ENCODE measurements at regions not wholly inside any gene's neighbourhood (a gene's known extent, or its start where the extent isn't known, plus 50 kb on each side); places are given as distances from the start of the nearest gene placed in this dataset.

DNA sequence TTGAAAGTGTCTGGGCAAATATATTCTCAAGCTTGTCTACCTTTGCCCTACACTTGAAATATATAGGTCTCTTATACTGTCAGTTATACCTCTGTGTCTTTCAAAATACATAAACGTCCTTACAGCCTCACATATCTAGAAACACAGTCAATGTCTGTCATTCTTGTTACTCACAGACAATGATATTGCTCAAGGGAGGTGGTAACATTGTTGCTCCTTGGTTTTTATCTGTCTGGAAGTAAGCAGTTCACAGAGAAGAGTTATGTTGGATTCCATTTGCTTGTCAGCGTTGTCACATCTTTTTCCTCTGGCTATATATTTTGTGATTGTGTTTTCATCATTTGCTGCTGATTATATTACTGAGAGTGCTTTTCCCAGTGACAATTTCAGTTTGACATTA, 1528.9 kb downstream of the PCDH7 start:
- no peaks in the 10 kb centered on the region for H3K27me3 ChIP-seq
- H3K27ac ChIP-seq, result no peak overlapping the region
- intact Hi-C loops (cut with DNase I), result no loop called here
- H3K36me3 ChIP-seq (replicated peaks in 1 of 2), result no peaks in the 10 kb centered on the region
- no peak for DNase-seq
- no peaks in the 10 kb centered on the region for H3K9me3 ChIP-seq (replicated peaks in 1 of 3)
- no peak overlapping the region for H3K4me3 ChIP-seq
- TF ChIP-seq POLR2A (IDR thresholded peaks at IDR 0.05), result no peak
- TF ChIP-seq, protein P1, sequence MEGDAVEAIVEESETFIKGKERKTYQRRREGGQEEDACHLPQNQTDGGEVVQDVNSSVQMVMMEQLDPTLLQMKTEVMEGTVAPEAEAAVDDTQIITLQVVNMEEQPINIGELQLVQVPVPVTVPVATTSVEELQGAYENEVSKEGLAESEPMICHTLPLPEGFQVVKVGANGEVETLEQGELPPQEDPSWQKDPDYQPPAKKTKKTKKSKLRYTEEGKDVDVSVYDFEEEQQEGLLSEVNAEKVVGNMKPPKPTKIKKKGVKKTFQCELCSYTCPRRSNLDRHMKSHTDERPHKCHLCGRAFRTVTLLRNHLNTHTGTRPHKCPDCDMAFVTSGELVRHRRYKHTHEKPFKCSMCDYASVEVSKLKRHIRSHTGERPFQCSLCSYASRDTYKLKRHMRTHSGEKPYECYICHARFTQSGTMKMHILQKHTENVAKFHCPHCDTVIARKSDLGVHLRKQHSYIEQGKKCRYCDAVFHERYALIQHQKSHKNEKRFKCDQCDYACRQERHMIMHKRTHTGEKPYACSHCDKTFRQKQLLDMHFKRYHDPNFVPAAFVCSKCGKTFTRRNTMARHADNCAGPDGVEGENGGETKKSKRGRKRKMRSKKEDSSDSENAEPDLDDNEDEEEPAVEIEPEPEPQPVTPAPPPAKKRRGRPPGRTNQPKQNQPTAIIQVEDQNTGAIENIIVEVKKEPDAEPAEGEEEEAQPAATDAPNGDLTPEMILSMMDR (IDR thresholded peaks at IDR 0.05), result no peak
- H3K4me1 ChIP-seq (replicated peaks in 1 of 2), result no peaks in the 10 kb centered on the region
- WGBS, 4 donors, result 34 to 51% (median 43%) methylated on average over 2 of the region's 2 CpGs

DNA sequence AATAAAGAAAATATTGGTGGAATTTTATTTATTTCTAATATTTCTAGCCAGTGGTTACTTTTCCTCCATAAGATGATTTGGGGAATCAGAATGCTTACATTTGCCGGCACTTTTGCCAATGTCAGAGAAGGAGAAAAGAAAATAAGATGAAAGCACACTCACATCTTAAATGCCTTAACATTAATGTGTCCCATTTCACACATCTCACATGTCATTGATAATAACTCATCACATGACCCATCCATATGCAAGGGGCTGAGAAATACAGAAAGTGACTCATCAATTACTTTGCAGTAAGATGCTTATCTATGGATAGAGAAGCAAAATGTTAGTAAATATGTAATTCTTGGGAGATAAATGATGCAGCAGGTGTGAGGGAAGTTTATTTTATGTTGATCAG, 1531.0 kb downstream of the PCDH7 start:
- H3K27me3 ChIP-seq, result no peaks in the 10 kb centered on the region
- DNase-seq, result no peak
- H3K27ac ChIP-seq, result no peak overlapping the region
- H3K36me3 ChIP-seq (replicated peaks in 1 of 2), result no peaks in the 10 kb centered on the region
- no peaks in the 10 kb centered on the region for H3K4me1 ChIP-seq (replicated peaks in 1 of 2)
- no peaks in the 10 kb centered on the region for H3K9me3 ChIP-seq (replicated peaks in 1 of 3)
- WGBS, 4 donors, result 86 to 94% (median 91%) methylated on average over 1 of the region's 1 CpG
- no peak overlapping the region for H3K4me3 ChIP-seq
- intact Hi-C loops (cut with DNase I), result no loop called here
- TF ChIP-seq POLR2A (IDR thresholded peaks at IDR 0.05), result no peak
- TF ChIP-seq, protein P1 (IDR thresholded peaks at IDR 0.05), result no peak

DNA sequence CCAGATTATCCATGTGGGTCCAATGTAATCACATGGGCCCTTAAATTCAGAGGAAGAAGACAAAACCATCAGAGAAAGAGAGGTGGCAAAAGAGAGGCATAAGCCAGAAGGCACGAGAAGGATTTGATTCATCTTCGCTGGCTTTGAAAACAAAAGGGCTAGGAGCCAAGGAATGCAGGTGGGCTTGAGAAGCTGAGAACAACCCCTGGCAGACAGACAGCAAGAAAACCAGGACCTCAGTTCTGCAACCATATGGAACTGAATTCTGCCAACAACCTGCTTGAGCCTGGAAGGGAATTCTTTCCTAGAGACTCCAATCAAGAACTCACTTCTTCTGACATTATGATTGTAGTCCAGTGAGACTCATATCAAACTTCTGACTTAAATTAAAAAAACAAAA, 1531.8 kb downstream of the PCDH7 start:
- Histone ChIP-seq H3K27ac (no peak overlapping the region), H3K9me3 (replicated peaks in 1 of 3) (no peaks in the 10 kb centered on the region), H3K4me3 (no peak overlapping the region), H3K36me3 (replicated peaks in 1 of 2) (no peaks in the 10 kb centered on the region), H3K4me1 (replicated peaks in 1 of 2) (no peaks in the 10 kb centered on the region), H3K27me3 (no peaks in the 10 kb centered on the region)
- DNase-seq, result no peak
- TF ChIP-seq, protein P1 (IDR thresholded peaks at IDR 0.05), result no peak
- intact Hi-C loops (cut with DNase I), result no loop called here
- 70 to 84% (median 76%) methylated on average over 2 of the region's 2 CpGs for WGBS, 4 donors

DNA sequence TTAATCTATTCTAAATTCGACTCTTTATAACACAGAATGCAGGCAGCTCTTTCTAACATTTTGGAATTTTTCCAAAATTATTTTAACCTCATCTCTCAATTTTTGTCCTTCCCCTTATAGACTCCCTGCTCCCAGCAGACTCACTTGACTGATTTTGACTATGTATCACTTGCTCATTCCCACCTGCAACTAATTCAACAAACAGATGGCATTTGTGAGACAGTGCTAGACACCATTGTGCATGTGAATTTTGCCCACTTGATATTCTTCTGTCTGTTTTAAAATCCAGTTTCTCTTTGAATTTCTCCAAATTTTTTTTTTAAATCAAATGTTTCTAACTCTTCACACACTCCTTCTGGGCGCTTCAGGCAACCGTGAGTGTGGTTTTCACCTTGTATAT, 1534.0 kb downstream of the PCDH7 start:
- 43 to 65% (median 58%) methylated on average over 3 of the region's 3 CpGs for whole genome bisulfite sequencing, 4 donors
- TF ChIP-seq POLR2A (IDR thresholded peaks at IDR 0.05), result no peak
- TF ChIP-seq, protein P1 (IDR thresholded peaks at IDR 0.05), result no peak
- Histone ChIP-seq H3K4me1 (replicated peaks in 1 of 2) (no peaks in the 10 kb centered on the region), H3K36me3 (replicated peaks in 1 of 2) (no peaks in the 10 kb centered on the region), H3K27ac (no peak overlapping the region), H3K27me3 (no peaks in the 10 kb centered on the region), H3K4me3 (no peak overlapping the region), H3K9me3 (replicated peaks in 1 of 3) (no peaks in the 10 kb centered on the region)
- DNase-seq, result no peak
- intact Hi-C loops (cut with DNase I), result no loop called here

Data from adrenal gland (tissue), 9 donors.